ENCODE measurements at regions not wholly inside any gene's neighbourhood (a gene's known extent, or its start where the extent isn't known, plus 50 kb on each side); places are given as distances from the start of the nearest gene placed in this dataset.

- DNase-seq: no peak
These were observed 762.5 kb downstream of the CBLN4 start for GRCh38 chr20:55242853-55243252.

GRCh38 chr20:55239269-55239668 is 763.9 kb downstream of the DOK5 start:
- no peak for DNase-seq

- no peak for DNase-seq
These were observed 757.3 kb downstream of the DOK5 start for GRCh38 chr20:55232647-55233046.

GRCh38 chr20:55229451-55229850 is 754.1 kb downstream of the DOK5 start:
- DNase-seq: no peak

- no peak for DNase-seq
These were observed 741.3 kb downstream of the DOK5 start for GRCh38 chr20:55216525-55217242.

- DNase-seq: no peak
These were observed 738.3 kb downstream of the DOK5 start for GRCh38 chr20:55213653-55214052.

GRCh38 chr20:55211481-55211880 is 736.1 kb downstream of the DOK5 start:
- no peak for DNase-seq

- DNase-seq: no peak
These were observed 730.3 kb downstream of the DOK5 start for GRCh38 chr20:55205665-55206064.

- no peak for DNase-seq
These were observed 724.9 kb downstream of the DOK5 start for GRCh38 chr20:55200317-55200716.

GRCh38 chr20:55194947-55195346 is 719.6 kb downstream of the DOK5 start:
- DNase-seq: no peak

- no peak for DNase-seq
These were observed 710.8 kb downstream of the DOK5 start for GRCh38 chr20:55186228-55186627.

GRCh38 chr20:55175081-55175480 is 699.7 kb downstream of the DOK5 start:
- DNase-seq: no peak

GRCh38 chr20:55174635-55175034 is 699.2 kb downstream of the DOK5 start:
- no peak for DNase-seq

GRCh38 chr20:55174172-55174571 is 698.8 kb downstream of the DOK5 start:
- DNase-seq: no peak

- DNase-seq: no peak
These were observed 698.2 kb downstream of the DOK5 start for GRCh38 chr20:55173601-55174000.

- no peak for DNase-seq
These were observed 697.1 kb downstream of the DOK5 start for GRCh38 chr20:55172310-55173002.

GRCh38 chr20:55166063-55166462 is 690.7 kb downstream of the DOK5 start:
- peak; percentile 62 for DNase-seq

- no peak for DNase-seq
These were observed 685.6 kb downstream of the DOK5 start for GRCh38 chr20:55160996-55161395.

GRCh38 chr20:55160037-55160436 is 684.6 kb downstream of the DOK5 start:
- no peak for DNase-seq

GRCh38 chr20:55159230-55159629 is 683.8 kb downstream of the DOK5 start:
- DNase-seq: no peak

GRCh38 chr20:55158446-55158845 is 683.1 kb downstream of the DOK5 start:
- no peak for DNase-seq

GRCh38 chr20:55155360-55155759 is 680.0 kb downstream of the DOK5 start:
- no peak for DNase-seq

- DNase-seq: no peak
These were observed 677.7 kb downstream of the DOK5 start for GRCh38 chr20:55153001-55153645.

GRCh38 chr20:55151171-55151570 is 675.8 kb downstream of the DOK5 start:
- no peak for DNase-seq
